ENCODE measurements at regions not wholly inside any gene's neighbourhood (a gene's known extent, or its start where the extent isn't known, plus 50 kb on each side); places are given as distances from the start of the nearest gene placed in this dataset.

DNA sequence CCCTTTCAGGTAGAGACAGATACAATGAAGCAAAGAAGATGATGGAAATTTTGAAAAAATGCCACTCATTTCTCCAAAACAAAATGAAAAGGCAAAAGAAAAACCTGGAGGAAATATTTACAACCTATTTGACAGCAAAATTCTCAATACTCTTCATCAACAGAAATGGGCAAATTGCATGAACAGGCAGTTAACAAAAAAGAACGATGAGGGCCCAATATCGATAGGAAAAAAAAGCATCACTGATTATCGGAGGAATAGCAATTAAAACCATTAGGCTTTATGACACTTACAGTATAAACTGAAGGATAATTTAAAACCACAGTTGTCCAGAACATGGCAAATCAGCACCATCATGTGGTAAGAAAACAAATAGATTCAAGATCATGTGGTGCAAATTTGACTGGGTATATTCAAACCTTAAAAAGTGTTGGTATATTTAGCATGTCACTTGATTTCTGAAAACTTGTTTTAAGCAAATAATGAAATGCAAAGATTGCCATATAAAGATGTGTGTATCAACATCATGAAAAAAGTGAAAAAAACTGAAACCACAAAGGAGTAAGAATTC lies 222.9 kb downstream of the BRD1 start:
- no peak overlapping the region for H3K4me3 ChIP-seq (replicated peaks; ENCODE audit: low read depth, low read length)
- TF ChIP-seq, protein P1, sequence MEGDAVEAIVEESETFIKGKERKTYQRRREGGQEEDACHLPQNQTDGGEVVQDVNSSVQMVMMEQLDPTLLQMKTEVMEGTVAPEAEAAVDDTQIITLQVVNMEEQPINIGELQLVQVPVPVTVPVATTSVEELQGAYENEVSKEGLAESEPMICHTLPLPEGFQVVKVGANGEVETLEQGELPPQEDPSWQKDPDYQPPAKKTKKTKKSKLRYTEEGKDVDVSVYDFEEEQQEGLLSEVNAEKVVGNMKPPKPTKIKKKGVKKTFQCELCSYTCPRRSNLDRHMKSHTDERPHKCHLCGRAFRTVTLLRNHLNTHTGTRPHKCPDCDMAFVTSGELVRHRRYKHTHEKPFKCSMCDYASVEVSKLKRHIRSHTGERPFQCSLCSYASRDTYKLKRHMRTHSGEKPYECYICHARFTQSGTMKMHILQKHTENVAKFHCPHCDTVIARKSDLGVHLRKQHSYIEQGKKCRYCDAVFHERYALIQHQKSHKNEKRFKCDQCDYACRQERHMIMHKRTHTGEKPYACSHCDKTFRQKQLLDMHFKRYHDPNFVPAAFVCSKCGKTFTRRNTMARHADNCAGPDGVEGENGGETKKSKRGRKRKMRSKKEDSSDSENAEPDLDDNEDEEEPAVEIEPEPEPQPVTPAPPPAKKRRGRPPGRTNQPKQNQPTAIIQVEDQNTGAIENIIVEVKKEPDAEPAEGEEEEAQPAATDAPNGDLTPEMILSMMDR (IDR thresholded peaks at IDR 0.05; ENCODE audit: low read depth, low read length, missing control alignments), result no peak
- no peak for DNase-seq (ENCODE audit: extremely low read depth, low read depth)

- no peak overlapping the region for H3K4me3 ChIP-seq (replicated peaks; ENCODE audit: low read depth, low read length)
- DNase-seq (ENCODE audit: extremely low read depth, low read depth), result no peak
- TF ChIP-seq, protein P1 (IDR thresholded peaks at IDR 0.05; ENCODE audit: low read depth, low read length, missing control alignments), result no peak
Observed at GRCh38 chr22:49603016-49603415, 224.7 kb downstream of the BRD1 start.

GRCh38 chr22:49602481-49602880 lies 225.2 kb downstream of the BRD1 start:
- TF ChIP-seq, protein P1 (IDR thresholded peaks at IDR 0.05; ENCODE audit: low read depth, low read length, missing control alignments), result no peak
- no peak overlapping the region for H3K4me3 ChIP-seq (replicated peaks; ENCODE audit: low read depth, low read length)
- DNase-seq (ENCODE audit: extremely low read depth, low read depth), result no peak

DNA sequence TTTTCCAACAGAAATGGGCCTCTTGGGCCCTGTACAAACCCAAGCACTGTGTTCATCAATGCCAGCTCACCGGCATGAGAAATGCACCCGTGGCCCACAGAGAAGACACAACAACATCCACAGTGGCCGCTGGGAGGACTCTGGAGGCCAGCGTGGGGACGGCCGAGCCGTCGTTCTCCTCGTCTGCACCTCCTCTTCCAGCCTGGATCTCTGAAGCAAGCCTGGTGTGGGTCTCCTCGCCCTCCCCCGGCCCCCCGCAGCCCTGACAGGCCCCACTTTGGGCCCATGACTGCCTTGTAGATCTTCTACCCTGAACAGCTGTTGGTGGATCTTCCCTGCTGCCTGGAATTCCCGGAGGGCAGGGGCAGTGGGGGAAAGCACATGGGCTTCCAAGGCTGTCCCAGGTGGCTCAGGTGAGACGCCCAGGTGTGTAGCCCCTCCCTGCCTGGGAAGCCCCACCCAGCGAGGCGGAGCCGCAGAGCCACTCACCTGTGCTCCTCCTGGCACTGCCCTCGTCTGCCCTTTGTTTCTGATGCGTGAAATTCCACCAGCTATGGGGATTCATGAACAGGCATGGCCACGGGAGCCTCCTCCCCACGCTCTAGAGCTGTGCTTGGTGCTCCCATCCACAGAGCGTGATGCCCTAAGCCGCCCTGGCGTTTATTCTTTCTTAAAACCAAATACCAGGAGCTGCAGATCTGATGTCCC lies 225.9 kb downstream of the BRD1 start:
- H3K4me3 ChIP-seq (replicated peaks; ENCODE audit: low read depth, low read length), result no peak overlapping the region
- DNase-seq (ENCODE audit: extremely low read depth, low read depth), result no peak
- TF ChIP-seq, protein P1 (IDR thresholded peaks at IDR 0.05; ENCODE audit: low read depth, low read length, missing control alignments), result no peak

GRCh38 chr22:49600891-49601431 lies 226.7 kb downstream of the BRD1 start:
- TF ChIP-seq, protein P1 (IDR thresholded peaks at IDR 0.05; ENCODE audit: low read depth, low read length, missing control alignments), result no peak
- H3K4me3 ChIP-seq (replicated peaks; ENCODE audit: low read depth, low read length), result no peak overlapping the region
- DNase-seq (ENCODE audit: extremely low read depth, low read depth), result no peak

GRCh38 chr22:49600468-49600867 lies 227.2 kb downstream of the BRD1 start:
- no peak overlapping the region for H3K4me3 ChIP-seq (replicated peaks; ENCODE audit: low read depth, low read length)
- TF ChIP-seq, protein P1 (IDR thresholded peaks at IDR 0.05; ENCODE audit: low read depth, low read length, missing control alignments), result no peak
- no peak for DNase-seq (ENCODE audit: extremely low read depth, low read depth)
